ENCODE measurements at regions not wholly inside any gene's neighbourhood (a gene's known extent, or its start where the extent isn't known, plus 50 kb on each side); places are given as distances from the start of the nearest gene placed in this dataset.

GRCh38 chr6:156450421-156450820, 326.8 kb upstream of the ARID1B start:
- Histone ChIP-seq H3K9me3 (ENCODE audit: control insufficient read depth, low read length) (no peaks in the 10 kb centered on the region), H3K4me2 (ENCODE audit: low read length) (no peak overlapping the region), H3K27me3 (ENCODE audit: control insufficient read depth, insufficient read depth, low read length) (no peaks in the 10 kb centered on the region), H3K4me1 (no peaks in the 10 kb centered on the region), H3K4me3 (ENCODE audit: low read depth, low read length) (no peak overlapping the region), H3K36me3 (ENCODE audit: control insufficient read depth, insufficient read depth, low read length) (no peaks in the 10 kb centered on the region), H3K9ac (no peak overlapping the region), H3K79me2 (no peaks in the 10 kb centered on the region), H3K27ac (no peak overlapping the region), H2AFZ (no peak overlapping the region)
- TF ChIP-seq CTCF (IDR thresholded peaks at IDR 0.05), result no peak

- TF ChIP-seq CTCF (IDR thresholded peaks at IDR 0.05), result no peak
- Histone ChIP-seq H3K27ac (no peak overlapping the region), H3K9me3 (ENCODE audit: control insufficient read depth, low read length) (no peaks in the 10 kb centered on the region)
Observed at GRCh38 chr6:156449569-156449968, 327.6 kb upstream of the ARID1B start.

DNA sequence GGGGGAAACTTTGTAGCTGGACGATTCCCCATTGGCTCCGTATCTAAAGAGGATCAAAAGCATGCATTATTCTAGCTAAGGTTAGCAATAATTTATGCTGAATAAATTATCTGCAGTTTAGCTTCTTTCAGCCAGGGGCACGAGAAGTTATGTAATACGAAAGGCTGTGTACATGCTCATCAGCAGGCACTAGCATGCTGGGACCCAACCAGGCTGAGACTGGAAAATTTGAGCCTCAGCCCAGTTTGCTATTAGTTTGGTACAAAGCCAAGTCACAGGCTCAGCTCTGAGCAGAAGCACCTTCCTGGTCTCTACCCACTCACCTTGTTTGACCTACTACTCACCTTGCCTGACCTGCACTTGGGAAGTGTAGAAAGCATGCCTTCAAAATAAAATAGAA, 328.1 kb upstream of the ARID1B start:
- no peak overlapping the region for H3K4me2 ChIP-seq (ENCODE audit: low read length)
- H3K27ac ChIP-seq, result no peak overlapping the region
- no peaks in the 10 kb centered on the region for H3K27me3 ChIP-seq (ENCODE audit: control insufficient read depth, insufficient read depth, low read length)
- H3K9me3 ChIP-seq (ENCODE audit: control insufficient read depth, low read length), result no peaks in the 10 kb centered on the region
- TF ChIP-seq CTCF (IDR thresholded peaks at IDR 0.05), result no peak
- H2AFZ ChIP-seq, result peak overlapping the region; percentile 7
- no peak overlapping the region for H3K9ac ChIP-seq
- no peaks in the 10 kb centered on the region for H3K36me3 ChIP-seq (ENCODE audit: control insufficient read depth, insufficient read depth, low read length)
- no peaks in the 10 kb centered on the region for H3K79me2 ChIP-seq
- H3K4me3 ChIP-seq (ENCODE audit: low read depth, low read length), result no peak overlapping the region
- no peaks in the 10 kb centered on the region for H3K4me1 ChIP-seq

More at GRCh38 chr6:156449569-156449968, 327.6 kb upstream of the ARID1B start:
- Histone ChIP-seq H3K4me2 (ENCODE audit: low read length) (no peak overlapping the region), H3K27me3 (ENCODE audit: control insufficient read depth, insufficient read depth, low read length) (no peaks in the 10 kb centered on the region), H3K4me1 (no peaks in the 10 kb centered on the region), H3K36me3 (ENCODE audit: control insufficient read depth, insufficient read depth, low read length) (no peaks in the 10 kb centered on the region), H2AFZ (peak overlapping the region; percentile 7), H3K79me2 (no peaks in the 10 kb centered on the region), H3K9ac (no peak overlapping the region), H3K4me3 (ENCODE audit: low read depth, low read length) (no peak overlapping the region)

DNA sequence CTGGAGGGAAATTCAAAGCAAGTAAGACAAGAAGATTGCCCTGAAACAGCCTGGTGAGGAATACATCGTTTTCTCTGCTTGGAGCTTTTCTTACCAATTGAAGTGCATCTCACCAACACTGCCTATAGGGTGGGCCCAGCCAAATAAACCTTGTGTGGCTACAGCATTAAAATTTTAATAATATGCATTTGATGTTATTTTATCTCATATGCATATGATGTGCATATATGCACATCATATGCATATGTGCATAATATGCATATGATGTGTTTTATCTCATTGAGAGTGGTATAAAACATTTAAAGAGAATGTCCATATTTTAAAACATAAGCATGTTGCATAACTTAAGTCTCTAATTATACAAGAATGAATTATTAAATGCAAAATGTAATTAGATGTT, 328.6 kb upstream of the ARID1B start:
- Histone ChIP-seq H3K79me2 (no peaks in the 10 kb centered on the region), H3K27me3 (ENCODE audit: control insufficient read depth, insufficient read depth, low read length) (no peaks in the 10 kb centered on the region), H2AFZ (no peak overlapping the region), H3K9ac (no peak overlapping the region), H3K4me2 (ENCODE audit: low read length) (no peak overlapping the region), H3K27ac (no peak overlapping the region), H3K36me3 (ENCODE audit: control insufficient read depth, insufficient read depth, low read length) (no peaks in the 10 kb centered on the region), H3K4me1 (no peaks in the 10 kb centered on the region), H3K4me3 (ENCODE audit: low read depth, low read length) (no peak overlapping the region), H3K9me3 (ENCODE audit: control insufficient read depth, low read length) (no peaks in the 10 kb centered on the region)
- TF ChIP-seq CTCF (IDR thresholded peaks at IDR 0.05), result no peak

DNA sequence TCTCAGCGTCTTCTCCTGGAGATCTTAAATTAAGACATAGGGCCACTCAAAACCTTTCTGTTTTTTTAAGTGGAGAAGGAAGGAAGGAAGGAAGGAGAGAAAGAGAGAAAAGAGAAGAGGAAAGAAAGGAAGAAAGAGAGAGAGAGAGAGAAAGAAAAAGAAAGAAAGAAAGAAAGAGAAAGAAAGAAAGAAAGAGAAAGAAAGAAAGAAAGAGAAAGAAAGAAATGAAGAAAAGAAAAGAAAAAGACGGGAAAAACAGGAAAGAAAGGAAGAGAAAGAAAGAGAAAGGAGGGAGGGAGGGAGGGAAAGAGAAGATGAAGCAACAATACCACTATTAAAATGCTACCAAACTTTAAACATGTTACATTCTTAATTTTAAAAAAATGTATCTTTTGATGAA, 336.5 kb upstream of the ARID1B start:
- H3K27me3 ChIP-seq (ENCODE audit: control insufficient read depth, insufficient read depth, low read length), result no peaks in the 10 kb centered on the region
- H3K4me1 ChIP-seq, result no peaks in the 10 kb centered on the region
- H3K9me3 ChIP-seq (ENCODE audit: control insufficient read depth, low read length), result no peaks in the 10 kb centered on the region
- no peaks in the 10 kb centered on the region for H3K36me3 ChIP-seq (ENCODE audit: control insufficient read depth, insufficient read depth, low read length)
- H2AFZ ChIP-seq, result no peak overlapping the region
- H3K4me3 ChIP-seq (ENCODE audit: low read depth, low read length), result no peak overlapping the region
- no peak overlapping the region for H3K27ac ChIP-seq
- no peaks in the 10 kb centered on the region for H3K79me2 ChIP-seq
- TF ChIP-seq CTCF (IDR thresholded peaks at IDR 0.05), result no peak
- no peak overlapping the region for H3K9ac ChIP-seq
- no peak overlapping the region for H3K4me2 ChIP-seq (ENCODE audit: low read length)
